Epidermal melanocyte (primary cell): ENCODE measurements at regions not wholly inside any gene's neighbourhood (a gene's known extent, or its start where the extent isn't known, plus 50 kb on each side); places are given as distances from the start of the nearest gene placed in this dataset.

ENCODE experiments used
- DNase-seq: peaks from one replicate; pipeline ENCODE4 v3.0.0; 2011; ENCODE audit warnings: low spot score; ENCODE audit not compliant: insufficient read length

DNA sequence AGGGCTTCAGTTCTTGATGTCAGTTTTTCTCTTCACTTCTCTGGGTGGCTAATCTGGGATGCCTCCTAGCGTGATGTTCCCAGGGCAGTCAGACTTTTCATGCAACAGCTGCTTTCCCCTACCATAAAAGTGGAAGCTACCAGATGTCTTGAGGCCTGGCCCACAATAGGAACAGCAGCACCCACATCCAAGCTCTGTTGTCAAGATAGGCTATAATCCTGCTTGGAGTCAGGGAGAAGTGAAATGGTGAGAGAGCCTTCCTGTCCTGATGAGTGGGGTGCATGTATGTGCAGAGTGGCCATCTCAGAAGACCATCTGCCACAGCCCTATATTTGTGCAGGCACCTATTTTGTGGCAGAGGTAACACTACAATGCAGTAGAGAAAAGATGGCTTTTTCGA, 108.0 kb downstream of the HTR5A start:
- DNase-seq: no peak

DNA sequence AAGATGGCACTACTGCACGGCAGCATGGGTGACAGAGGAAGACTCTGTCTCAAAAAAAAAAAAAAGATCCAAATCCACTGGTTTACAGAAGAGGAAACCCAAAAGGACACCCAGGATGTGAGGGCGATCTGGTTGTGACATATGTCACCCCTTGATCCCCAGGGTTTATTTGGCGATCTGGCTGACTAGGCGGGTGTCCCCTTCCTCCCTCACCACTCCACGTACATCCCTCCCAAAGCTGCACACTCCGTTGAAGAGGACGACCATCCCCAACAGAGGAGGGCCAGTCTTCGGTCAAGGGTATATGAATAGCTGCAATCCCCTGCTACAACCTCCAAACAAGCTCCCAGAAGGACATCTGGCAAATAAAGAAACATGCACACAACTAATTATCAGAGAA, 111.6 kb downstream of the HTR5A start:
- DNase-seq: no peak

DNA sequence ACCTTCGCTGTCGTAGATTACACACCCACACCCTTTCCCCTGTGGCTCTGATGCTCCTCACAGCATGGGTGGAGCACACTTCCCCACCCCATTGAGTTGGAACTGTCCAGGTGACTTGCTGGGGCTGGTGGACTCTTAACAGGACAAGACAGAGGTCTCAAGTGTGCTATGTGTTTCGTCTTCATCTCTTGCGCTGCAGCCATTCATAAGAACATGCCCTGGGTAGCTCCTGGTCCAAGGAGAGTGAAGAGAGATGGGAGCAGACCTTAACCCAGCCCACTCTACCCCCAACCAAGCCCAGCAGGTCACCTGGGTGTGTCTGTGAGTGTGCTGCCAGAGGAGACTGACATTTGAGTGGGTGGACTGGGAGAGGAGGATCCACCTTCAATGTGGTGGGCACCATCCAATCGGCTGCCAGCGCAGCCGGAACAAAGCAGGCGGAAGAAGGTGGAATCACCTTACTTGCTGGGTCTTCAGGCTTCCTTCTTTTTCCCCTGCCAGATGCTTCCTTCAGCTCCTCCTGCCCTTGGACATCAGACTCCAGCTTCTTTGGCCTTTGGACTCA, 112.4 kb downstream of the HTR5A start:
- DNase-seq: no peak

DNA sequence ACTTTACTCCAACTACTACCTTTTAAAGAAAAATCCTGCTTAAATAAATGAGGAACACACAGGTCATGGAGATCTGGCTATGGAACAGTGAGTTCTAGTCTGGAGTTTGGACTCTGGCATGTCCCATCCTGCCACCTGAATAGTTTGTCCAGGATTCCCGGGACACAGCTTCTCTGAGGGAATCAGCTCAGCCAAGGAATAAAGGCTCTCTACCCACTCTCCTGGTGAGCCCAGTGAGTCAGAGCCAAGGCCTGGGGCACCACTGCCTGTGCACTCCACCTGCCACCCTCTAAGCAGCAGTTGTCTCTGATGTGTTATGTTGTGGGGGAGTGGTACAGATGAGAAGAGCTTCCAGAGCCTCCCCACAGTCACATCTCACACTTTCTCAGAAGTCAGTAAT, 113.5 kb downstream of the HTR5A start:
- DNase-seq: no peak

DNA sequence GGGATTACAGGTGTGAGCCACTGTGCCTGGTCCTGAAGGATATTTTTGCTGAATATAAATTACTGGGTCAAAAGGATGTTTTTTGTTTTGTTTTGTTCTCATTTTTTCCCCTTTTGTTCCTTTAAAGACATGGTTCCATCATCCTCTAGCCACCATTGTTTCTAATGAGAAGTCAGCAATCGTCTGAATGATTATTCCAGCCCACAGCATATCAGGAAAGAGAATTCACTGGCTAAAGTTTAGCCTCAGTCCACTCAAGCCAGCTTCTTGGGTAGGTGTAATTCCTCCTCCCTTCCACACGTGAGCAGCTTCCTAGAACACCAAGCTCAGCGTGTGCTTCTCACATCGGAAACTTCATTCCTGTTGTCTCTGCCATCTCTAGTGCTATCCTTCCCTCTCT, 112.8 kb upstream of the INSIG1 start:
- no peak for DNase-seq

DNA sequence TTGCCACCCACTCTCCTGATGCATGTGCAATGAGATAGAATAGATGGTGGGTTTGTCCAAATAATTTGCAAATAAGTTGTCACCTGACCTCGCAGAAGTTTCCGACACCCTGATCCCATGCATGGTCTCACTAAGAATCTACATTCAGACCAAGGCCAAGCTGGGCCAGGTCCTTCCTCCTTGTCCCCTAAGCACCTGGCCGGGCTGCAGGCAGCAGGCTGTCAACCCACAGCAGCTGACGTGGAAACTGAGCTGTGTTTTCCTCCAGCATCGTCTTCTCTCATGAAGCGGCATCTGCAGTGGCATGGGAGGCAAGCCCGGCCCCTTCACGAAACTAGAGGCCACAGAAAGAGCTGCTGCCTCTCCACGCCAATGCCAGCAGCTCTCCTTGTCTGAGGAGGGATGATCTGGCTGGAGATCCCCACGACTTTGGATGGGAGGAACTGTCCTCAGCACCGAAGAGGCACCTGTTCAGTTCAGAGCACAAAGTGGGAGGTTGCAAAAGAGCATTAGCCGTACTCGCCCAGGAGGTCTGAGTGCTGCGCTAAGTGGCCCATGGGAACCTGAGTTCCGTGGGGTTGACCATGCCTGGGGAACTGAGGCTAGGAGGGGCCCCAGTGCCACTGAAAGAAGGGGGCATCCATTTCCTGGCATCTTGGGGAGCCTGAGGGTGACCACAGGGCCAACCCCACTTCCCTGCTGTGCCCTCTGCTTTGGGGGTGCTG, 110.5 kb upstream of the INSIG1 start:
- no peak for DNase-seq

DNA sequence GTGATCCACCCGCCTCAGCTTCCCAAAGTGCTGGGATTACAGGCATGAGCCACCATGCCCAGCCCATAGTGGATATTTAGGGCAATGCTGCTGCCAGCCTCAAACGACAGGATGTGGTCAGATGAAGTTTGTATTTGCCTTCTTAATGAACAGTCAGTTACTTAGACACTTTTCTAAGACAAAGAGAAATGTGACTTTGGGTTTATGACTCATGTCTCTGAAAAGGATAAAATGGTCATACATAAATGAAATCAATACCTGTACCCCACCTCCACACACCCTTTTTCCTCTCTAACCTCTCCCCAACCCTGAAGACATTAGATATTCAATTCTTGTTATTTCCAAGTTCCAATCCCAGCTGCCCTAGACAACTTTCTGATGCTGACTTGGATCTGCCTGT, 109.3 kb upstream of the INSIG1 start:
- DNase-seq: no peak

DNA sequence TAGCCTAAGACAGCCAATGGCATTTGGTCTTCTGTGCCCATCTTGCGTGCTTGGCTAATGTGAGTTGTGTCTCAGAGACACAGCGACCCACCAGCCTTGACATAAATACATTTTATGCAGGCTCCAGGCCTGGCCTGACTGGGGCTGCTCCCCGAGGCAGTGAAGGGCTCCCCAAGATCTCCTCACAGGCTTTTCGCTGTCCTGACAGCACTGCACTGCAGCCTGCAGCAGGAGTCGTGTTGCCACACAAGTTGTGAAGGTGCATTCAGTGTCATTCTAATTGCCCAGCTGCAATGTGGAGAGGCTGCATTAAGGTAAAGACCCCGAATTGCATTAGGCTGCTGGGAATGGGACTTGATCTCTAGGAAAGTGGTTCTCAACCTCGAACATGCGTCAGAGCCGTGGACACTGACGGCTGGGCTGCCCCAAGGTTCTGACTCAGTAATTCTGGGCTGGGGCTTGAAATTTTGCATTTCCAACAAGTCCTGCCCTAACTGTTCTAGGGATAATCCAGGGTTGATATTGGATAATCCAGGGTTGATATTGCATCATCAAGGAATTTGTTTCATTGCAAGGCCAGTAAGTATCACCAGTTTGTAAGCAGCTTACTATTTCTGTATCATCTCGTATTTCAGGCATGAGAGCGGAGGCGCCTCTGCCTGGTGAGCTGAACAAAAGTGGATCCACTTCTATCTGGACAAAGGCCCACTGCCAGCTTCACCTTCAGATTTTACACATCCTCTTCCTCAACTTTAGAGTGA, 108.7 kb upstream of the INSIG1 start:
- no peak for DNase-seq

DNA sequence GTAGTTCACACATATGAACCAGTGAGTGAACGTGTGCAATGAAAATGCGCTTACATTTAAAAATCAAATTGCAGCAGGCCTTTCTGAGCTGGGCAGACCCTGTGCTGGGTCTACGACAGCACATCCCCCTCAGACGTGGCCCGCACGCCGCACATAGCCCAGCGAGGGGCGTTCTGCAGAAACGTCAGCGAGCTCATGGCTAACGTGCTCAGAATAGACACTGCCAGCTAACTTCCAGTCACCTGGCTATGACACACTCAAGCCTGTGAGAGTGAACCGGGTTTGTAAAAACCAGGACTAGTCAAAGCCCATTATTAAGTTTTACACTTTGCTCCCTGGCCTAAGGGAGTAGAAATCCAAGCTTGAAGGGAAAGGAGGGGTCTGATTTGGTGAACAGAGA, 108.1 kb upstream of the INSIG1 start:
- DNase-seq: no peak

DNA sequence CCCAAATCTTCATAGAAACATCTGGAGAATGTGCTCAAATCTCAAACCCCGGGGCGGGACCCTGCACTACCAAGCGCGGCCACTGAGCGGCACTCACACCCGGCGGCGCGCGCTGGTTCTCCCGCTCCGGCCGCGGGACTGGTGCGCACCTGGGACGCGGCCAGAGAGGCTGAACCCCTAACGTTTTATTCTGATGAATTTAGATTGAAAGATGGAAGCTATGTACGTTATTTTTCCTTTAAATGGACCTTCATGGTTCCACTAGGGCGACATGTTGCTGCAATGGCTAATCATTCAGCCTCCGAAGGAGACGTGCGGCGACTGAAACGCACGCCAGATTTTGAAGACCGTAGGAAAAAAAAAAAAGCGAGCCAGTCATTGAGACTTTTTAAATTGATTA, 107.0 kb upstream of the INSIG1 start:
- peak; percentile 59 for DNase-seq

DNA sequence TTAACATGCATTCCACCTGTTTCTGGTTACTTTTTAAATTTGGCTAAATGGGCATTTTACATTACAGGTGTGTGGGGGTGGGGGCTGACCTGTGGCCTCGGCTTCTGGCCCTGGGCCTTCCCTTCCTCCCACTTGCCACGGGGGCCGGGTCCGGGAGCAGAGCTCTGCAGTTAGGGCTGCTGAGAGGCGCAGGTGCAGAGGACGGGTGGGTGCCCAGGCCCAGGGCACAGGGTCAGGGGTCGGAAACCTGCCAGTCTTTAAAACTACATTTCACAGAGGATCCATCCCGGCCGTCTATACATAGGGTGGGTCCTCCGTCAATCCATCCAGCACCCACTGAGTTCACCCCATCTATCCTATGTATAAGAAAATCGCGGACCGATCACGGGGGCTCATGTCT, 106.5 kb upstream of the INSIG1 start:
- no peak for DNase-seq

DNA sequence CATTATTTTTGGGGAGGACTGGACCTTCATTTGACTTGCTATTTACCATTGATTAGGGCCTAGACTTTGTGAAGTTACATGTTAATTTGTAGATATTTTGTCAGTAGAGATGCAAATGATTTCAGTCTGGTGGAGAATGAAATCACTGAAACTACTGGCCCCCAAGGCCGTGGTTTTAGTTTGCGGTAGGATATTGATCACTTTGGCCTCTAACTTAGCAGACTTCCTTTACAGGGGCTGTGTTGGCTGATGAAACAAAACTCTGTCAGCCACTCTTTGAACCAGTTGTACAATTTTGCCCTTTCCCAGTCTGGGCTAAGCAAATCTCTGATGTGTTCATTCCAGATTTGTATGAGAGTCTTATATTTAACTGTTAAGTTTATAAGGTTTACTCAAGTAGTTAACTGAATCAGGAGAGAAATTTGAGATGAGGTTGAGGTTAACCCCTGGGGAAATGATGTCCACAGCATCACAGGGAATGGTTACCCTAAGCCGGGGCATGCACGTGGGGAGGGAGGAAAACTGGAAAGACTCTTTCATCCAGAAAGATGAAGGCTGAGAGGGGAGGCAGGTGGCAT, 105.7 kb upstream of the INSIG1 start:
- no peak for DNase-seq

DNA sequence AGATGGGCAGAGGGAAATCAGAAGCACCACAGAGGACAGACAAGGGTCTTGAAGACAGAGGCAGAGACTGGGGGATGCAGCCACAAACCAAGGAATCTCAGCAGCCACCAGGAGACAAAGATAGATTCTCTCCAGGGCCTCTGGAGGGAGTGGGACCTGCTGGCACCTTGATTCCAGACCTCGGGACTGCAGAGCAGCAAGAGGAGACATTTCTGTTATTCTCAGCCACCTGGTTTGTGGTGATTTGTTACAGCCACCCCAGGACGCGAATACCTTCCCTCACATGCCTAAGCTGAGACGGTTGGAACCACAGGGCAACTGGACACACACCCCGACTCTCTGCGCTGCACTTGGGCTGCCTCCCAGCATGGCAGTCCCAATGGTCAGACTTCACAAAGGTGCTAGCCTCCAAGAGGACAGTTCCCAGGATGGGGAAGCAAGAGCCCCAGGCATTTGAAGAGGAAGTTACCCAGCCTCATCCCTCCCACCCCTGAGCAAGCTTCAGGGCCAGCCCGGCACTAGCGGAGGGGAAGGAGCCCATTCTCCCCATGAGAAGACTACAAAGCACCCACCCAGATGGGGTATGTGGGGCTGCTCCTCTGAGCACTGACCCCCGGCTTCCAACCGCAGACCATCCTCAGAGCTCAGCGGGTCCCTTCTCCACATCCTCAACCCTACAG, 104.6 kb upstream of the INSIG1 start:
- no peak for DNase-seq

DNA sequence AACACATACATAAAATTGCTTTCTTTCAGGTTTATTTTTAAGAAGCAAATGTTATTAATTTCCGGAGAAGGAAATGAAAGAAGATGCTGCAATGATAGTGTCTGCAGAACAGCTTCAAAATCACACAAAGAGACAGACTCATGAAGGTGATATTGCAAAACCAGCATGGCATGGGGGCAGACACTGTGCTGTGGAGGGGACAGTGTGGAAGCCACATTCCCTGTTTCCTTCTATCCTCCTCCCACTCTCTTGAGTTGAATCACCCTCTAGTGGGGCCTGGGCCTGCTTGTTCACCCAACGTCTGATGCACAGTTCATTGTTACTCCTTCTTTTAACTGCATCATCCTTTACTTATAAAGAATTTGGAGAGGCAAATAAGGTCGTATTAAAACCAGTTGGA, 104.0 kb upstream of the INSIG1 start:
- no peak for DNase-seq

DNA sequence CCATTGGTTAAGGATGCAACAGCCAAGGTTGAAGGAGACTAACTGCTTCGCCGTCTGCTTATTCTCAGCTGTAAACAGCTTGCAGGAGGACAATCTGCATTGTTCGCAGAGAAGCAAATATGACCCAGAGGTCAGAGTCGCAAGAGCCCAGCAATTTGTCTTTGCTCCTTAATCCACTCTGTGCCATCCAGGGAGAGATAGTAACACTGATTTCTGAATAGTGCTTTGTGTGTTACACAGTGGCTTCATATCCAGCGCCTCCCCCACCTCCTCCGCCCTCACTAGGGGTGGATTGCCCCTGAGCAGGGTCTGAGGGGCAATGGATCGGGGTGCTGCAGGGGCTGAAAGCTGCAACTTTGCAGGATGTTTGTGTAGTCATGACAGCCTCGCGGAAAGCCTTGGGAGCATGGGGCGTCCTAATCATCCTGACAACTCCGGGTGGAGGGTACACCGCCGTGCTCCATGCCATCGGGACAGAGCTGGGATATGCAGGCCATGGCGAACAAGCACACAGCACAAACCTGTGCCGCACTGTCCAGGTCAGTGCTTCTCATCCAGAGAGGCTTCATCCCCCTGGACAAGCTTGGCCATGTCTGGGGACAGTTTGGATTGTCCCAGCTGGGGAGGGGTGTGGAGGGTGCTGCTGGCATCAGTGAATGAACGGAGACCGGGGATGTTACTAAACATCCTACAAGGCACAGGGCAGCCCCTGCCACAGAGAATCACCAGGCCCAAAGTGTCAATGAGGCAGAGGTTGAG, 103.1 kb upstream of the INSIG1 start:
- DNase-seq: no peak

DNA sequence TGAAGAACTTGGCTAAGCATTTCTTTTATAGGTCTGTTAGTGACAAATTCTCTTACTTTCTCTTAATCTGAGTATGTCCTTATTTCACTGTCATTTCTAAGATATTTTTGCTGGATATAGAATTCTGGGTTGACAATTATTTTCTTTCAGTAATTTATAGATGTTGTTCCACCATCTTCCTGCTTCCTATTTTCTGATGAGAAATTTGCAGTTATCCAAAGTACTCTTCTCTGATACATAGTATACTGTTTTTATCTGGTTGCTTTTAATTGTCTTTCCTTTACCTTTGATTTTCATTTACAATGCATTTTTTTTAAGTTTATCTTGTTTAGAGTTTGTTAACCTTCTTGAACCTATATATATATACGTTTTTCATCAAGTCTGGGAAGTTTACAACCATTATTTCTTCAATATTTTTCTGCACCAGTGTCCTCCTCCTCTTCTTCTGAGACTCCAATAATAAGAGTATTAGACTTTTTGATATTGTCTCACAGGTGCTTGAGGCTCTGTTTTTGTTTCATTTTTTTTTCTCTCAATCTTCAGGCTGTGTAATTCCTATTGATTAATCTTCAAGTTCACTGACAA, 101.6 kb upstream of the INSIG1 start:
- DNase-seq: no peak

DNA sequence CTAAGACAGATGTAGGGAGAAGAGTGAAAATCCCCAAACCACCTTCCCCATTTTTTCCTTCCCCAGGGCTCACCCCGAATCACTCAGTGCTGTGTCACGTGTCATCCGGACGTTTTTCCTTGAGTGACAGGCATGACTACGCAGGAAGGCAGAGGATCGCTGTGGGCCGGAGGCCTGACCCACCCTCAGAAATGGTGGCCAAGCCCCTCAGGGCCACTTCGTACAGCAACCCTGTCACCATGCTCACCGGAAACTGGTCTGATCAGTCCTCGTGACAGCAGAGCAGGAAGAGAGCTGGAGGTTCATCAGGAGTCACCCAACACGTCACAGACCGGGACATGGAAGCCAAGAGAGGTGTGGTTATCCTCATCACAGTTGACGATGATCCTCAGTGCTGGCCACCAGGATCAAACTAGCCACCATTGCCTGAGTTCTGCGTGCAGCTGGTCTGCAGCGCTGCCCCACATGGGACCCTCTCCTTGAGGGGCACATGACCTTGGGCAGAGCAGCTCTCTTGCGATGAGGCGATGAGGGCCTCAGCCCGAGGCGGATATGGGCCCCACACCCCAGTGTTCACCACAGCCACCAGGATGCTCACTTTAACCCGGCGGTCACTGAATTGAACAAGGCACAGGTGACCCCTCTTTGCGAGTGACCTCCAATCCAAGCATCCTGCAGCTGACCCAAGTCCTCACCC, 99.3 kb upstream of the INSIG1 start:
- DNase-seq: no peak

DNA sequence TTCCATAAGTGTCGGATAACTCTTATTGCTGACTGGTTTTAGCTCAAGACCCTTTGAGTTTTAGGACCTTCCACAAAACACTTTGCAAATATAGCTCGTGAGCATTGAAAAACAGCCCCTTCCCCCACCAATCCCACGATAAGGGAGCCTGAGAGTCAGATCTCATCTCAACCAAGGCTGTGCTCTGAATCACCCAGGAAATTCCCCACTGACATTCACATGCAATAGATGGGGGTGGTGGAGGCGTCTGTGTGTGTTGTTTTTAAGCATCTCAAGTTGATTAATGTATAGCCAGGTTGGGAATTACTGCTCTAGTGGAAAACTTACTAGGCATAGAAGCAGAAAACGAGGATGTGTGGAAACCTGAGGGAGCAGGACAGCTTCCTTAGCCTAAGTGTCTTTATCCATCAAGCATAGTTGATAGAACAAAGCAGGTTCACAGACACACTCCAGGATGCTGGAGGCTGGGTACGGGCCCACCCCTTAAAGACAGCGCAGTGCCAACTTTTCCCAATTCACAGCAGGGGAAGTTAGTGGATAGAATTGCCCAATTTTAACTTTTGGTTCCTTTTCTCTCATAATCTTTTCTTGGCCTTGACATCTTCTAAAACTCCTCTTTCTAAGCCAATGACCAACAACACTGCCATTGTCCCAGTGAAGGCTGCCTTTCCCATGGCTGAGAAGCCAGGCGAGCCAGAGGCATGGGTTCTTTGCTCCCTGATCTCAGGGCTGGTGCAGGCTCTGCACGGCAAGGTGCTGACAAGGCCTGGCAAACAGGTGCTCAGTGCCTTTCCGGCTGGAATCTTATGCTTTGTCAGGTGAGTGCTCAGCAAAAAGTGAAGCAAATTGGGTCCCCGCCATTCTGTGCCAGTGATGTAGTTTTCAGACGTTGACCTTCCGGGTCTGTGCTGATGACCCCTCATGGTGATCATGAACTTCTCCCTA, 98.5 kb upstream of the INSIG1 start:
- no peak for DNase-seq
